NCI-H446 (cell line): ENCODE measurements at regions not wholly inside any gene's neighbourhood (a gene's known extent, or its start where the extent isn't known, plus 50 kb on each side); places are given as distances from the start of the nearest gene placed in this dataset.

Experiments
- DNase-seq, 2 experiments: peaks; one replicate each; lab custom pipeline; 2025; lab: John Stamatoyannopoulos, UW

DNA sequence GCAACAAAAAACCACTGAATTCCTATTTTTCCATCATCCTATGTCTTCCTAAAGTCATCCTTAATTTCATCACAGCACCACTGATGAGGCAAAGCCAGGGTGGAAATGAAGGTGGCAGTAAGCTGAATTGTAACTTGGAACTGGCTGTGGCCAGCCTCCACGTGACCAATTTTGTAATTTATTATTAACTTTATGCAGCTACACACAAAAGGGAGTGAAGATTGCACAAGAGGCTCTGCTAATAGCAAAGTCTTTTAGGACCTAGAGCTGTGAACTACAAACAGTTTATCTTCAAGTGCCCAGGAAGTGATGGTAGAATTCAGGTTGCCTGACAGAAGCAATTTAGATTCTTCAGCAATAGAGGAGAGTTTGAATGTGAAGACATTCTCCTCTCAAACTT is 176.4 kb downstream of the CCDC71L start:
- no peak for DNase-seq

DNA sequence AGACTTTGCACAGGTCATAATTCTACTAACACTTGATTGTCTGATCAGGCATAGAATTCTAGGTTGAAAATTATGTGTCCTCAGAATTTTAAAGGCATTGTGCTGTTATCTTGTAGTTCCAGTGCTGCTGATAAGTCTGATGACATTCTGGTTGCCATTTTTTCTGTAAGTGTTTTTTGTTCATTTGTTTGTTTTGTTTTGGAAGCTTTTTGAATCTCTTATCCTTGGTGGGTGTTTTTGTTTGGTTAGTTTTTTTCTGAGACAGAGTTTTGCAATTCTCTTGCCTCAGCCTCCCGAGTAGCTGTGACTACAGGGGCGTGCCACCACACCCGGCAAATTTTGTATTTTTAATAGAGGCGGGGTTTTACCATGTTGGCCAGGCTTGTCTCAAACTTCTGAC is 178.9 kb downstream of the CCDC71L start:
- DNase-seq, result no peak

DNA sequence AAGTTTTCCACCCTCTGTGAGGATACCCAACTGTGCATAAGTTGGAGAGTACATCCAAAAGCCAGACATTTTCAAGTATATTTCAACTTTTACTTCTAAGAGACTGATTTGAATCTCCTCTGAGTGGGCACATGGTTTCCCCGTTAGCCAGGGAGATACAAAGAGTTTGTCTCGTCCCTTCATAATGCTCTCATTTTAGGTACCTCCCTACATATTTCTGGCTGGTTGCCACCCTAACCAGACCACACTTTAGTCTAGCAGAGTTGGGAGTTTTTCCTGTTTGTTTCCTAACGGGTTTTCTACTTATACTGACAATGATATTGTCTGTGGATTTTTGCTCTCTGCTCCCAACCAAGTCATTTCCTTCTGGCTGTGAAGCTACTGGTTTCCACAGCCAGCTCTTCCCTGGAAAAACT is 180.3 kb downstream of the CCDC71L start:
- no peak for DNase-seq

DNA sequence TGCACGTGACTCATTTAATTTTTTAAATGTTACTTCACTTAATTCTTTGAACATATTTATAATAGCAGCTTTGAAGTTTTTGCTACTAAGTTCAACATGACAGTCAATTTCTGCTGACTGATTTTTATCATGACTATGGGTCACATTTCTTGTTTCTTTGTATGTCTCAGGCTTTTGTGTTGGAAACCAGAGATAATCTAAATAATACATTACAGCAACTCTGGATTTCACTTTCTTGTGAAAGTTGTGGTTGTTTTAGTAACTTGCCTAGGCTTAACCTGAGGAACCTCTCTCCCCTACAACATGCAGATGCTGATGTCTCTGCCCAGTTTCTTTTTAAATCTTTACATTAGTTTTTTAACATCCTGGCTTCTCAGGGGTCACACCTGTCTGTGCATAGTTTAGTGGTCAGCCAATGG is 180.8 kb downstream of the CCDC71L start:
- no peak for DNase-seq

DNA sequence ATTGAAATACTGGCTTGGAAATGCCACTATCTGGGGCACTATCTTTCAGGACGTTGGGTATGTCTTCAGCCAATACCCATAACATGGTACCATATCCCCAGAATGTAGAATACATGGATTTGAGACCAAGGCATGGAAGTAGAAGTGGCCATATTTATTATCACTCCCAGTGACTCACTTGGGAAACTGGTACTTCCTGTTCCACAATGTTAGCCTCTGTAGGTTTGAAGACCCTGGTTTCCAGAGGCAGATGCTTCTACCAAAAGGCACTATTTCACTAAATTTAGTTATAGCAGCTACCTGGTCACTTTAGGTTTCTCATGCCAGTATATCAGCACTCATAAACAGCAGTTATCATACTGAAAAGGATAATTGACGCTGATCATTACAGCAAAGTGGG is 184.2 kb downstream of the CCDC71L start:
- no peak for DNase-seq

DNA sequence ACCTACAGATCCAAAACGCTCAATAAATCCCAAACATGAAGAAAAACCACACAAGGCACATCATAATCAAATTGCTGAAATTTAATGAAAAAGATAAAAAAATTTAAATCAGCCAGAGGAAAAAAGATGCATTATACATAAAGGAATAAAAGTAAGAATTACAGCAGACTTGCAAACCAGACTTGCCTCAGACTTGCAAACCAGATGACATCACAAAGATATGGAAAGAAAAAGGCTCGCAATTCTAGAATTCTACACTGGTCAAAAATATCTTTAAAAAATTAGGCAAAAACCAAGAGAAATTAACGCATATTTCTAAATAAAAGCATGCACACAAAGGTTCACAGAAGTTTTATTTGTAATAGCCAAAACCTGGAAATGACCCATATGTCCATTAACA is 188.0 kb upstream of the NAMPT start:
- DNase-seq, result no peak

DNA sequence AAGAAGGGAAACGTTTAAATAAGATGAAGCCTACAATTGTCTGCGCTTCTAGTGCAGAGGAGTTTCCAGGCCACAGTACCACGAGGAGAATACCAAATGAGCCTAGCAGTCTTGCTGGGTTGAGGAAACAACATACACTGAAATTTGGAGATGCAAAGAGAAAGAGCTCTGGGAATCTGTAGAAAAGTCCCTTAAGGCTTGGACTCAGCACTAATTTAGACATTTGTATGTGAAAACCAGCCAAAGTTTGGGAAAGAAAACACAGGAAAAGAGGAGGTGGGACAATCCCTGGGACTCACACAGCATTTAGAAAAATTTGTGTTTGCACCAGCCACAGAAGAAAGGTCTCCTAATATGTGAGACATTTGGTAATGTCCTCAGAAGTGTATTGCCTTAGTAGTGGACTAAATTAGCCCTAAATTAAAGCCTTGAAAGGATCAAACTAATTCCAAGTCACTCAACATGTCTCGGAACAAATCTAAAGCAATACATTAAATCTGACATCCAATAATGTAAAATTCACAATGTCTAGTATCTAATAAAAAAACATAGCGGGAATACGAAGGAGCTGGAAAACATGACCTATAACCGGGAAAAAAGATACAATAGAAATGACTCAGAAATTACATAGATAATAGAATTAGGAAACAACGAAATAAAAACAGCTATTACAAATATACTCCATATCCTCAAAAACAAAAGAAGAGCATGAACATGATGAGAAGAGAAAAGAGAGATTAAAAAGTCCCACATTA is 187.1 kb upstream of the NAMPT start:
- no peak for DNase-seq

DNA sequence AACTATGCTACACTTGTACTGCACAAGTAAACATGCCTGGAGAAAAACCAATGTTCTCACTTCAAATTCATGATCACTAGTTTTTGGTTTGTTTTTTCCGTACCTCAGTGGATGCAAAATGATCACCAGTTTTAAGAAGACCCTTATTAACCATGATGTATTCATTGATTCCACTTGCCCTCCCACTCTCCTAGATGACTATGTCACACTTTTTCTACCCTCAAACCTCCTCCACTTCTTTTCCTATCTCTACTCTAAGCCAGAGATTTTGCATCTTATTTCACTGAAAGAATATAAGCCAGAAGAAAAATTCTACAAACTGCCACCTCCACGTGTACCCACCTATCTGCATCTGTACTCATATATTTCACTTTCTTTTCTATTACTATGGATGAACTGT is 186.2 kb upstream of the NAMPT start:
- no peak for DNase-seq

DNA sequence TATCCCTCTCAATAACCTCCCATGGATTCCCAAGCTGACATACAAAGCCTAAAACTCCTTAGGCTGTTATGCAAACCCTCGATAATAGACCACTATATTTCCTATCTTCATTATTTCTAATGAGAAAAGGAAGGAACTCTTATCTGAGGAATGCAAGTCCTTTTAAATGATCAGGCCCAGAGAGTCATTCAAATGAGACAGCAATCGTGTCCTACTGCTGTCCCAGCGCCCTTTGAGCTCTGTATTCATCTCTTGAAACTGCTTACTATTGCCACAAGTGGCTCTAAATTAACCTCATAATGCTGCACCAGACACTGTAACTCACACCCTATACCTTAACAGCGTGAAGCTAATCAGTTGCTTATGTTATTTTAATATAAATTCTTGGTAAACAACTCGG is 182.1 kb upstream of the NAMPT start:
- DNase-seq, result no peak

DNA sequence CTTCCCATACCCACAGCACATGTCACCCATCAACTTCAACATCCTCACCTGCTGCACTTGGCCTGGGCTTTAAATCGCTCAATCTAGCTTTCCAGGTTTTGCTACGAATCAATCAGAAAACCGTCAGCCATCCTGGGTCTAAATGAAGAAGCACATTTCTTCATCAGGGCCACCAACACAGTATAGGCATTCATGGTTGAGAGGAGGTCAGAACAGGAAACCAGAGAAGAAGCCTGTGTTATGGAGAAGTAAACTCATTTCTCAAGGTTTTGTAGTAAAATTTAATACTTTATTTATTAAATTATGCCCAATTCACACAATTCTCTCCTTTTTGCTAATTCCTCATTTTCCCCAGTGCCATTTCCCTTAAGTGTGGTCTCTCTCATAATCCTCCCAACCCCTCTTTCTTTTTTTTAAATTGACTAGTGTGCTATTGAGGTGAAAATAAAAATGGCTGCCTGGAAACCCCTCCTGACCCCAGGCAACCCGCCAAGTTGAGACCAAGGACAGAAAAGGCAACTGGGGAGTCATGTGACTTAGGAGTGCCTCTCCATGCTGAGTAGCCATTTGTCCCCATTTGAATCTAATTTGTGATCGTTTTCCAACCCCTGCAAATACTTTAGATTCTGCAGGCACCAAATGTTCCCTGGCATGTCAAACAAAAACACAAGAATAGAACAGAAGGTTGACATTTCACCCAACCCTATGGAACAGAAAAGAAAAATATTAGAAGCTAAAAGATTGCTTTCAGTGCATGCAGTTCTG is 181.1 kb upstream of the NAMPT start:
- DNase-seq, result no peak

DNA sequence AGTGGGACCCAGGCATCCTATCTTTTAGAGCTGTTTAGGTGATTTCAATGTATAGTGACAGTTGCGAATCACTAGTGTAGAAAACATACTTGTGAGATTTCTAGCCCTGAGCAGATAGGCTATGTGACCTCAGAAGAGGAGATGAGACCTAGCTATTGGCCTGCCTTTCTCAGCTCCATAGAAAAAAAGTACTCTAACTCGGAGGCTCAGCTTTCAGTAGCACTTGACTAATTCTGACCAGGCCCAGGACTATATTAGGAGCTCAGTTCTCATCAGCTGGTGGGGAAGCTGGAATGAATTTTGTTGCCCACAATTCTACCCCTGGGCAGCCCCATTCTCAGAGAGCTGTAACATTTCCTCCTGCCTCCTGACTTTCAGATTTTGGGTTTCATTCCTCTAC is 179.9 kb upstream of the NAMPT start:
- no peak for DNase-seq

DNA sequence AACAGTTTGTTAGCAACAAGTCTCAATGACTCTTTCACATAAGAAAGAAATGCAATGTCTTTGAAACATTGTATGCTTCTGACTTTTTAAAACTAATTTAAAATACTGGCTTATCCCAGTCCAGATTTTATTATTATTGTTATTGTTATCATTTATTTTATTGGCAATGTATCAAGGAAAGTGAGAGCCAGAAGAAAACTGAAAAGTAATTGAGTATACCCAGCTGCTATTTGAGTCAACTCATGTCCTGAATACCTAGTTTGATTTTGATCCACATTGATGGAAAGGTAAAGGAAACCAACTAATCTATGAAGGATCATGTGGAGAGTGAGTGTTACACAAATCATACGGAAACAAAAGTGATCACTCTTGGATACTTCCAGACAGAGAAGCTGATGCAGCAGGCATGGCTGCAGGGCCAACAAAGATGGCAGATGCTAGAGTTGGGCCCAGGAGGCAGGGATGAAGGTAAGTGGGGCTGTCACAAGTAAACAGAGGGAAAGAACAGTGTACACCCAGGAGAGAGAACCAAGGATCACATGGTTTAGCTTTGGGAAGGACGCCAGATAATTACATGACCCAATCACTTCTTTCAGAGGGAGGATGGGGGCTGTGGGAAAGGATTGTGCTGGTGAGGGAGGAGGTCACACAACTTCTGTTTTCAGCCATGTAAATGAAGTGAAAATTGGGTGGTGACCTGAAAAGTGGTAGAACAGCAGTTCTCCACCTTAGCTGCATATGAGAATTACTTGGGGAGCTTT is 179.2 kb upstream of the NAMPT start:
- no peak for DNase-seq

DNA sequence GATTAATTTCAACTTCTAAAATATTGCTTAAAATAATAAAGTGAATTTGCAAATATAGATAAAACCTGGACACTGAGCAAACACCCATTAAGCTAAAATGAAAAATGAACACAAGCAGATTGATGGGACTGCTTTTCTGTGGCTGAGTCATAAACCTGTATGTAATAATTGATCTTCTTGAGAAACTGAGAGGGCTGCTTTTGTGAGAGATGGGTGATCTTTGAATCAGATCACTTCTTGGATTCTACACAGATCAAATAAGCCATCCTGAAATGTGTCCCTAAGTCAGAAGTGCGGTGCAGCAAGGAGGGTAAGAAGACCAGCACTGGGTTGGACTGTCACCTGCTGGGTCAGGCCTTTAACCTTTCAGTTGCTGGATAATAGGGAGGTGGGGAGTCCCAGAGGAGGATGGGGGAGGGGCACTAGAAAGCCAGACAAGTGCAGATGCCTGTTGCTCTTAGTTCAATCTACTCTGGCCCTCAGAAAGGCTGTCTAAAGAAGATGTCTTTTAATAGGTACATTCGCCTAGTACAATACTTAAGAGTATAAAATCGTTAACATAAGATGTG is 178.2 kb upstream of the NAMPT start:
- DNase-seq, result no peak

DNA sequence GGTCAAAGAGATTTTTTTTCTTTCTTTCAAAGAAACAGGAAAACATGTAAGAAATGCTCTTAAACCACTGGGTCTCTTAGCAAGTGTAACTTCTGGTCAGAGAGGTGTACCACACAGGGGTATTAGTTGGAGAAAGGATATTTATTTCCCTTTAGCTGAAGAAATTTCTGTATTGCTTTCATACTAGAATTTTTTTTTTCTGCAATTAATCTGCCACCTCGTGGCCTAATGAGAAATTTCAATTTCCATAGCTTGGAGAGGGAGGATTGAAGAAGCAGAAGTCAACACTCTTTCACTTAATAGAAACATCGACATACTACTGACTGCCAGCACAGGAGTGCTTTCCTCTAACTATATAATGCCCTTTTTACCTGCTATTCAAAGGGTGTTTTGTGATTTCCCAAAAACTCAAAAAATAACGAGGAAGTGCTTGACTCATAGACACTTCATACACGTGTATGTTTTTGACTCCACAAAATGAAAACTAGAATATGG is 177.6 kb upstream of the NAMPT start:
- DNase-seq, result peak; percentile 2 to 19

DNA sequence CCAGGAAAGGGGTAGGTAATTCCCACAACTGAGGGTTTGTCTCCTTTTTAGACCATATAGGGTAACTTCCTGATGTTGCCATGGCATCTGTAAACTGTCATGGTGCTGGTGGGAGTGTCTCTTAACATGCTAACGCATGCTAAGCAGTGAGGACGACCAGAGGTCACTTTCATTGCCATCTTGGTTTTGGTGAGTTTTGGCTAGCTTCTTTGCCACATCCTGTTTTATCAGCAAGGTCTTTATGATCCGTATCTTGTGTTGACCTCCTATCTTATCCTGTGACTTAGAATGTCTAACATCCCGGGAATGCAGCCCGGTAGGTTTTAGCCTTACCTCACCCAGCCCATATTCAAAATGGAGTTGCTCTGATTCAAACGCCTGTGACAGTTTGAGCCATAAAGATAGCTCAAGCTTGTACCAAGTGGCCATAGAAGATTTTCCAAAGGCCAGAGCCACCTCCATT is 176.0 kb upstream of the NAMPT start:
- no peak for DNase-seq

DNA sequence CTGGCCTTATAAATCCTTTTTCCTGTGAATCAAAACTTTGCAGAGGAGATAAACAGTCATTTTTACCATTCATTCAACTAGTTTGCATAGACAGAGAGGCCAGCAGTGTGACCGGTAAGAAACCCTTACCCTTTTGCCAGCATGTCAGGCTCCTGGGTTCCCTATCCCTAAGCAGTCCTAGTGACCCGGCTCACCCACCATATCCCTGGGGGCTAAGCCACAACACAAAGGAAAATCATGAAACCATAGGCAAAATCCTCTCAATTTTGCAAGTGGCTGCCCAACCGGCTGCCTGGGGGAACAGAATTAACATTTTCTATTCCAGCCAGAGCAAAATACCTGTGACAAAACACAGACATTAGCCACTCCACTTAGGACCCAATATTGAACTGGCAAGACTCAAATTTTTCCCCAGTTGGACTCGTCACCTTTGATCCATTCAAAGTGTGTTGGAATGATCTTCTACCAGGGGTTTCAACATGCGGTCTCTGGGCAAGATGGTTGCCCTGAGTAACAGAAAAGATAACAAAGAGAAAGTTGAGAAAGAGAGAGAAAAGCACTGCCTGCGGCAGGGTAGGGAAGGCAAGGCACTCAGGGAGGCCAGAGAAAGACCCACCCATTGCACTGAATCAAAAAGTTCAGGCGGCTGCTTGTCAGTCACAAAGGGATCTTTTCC is 174.8 kb upstream of the NAMPT start:
- no peak for DNase-seq

DNA sequence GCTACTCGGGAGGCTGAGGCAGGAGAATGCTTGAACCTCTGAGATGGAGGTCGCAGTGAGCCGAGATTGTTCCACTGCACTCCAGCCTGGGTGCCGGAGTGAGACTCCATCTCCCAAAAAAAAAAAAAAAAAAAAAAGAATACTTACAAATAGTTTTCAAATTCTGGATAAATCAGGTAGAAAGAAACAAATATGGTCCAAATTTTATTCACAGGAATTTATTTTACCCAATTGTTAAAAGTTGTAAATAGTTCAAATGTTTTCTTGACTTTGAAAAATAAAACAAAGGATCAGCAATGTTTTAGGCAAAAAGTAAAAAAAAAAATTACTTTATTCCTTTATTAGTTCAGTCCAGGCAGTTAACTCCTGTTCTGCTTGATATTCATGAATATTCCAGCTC is 172.9 kb upstream of the NAMPT start:
- DNase-seq, result no peak

DNA sequence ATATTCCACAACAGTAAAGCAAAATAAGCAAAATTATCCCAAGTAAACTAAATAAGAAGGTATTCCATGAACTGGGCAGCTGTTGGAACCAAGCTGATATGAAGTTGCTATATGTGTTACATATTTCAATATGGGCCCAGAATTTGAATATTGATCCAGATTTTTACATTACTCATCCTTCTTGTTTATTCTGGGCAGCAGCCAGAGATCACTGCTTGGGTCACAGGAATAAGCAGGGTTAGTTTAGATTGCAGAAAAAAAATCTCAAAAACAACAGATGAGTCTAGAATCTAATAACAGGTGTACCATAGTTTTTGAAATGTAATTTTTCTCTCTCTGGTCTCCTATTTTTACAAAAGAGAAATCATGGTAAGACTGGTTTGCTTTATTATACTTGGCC is 171.5 kb upstream of the NAMPT start:
- no peak for DNase-seq

DNA sequence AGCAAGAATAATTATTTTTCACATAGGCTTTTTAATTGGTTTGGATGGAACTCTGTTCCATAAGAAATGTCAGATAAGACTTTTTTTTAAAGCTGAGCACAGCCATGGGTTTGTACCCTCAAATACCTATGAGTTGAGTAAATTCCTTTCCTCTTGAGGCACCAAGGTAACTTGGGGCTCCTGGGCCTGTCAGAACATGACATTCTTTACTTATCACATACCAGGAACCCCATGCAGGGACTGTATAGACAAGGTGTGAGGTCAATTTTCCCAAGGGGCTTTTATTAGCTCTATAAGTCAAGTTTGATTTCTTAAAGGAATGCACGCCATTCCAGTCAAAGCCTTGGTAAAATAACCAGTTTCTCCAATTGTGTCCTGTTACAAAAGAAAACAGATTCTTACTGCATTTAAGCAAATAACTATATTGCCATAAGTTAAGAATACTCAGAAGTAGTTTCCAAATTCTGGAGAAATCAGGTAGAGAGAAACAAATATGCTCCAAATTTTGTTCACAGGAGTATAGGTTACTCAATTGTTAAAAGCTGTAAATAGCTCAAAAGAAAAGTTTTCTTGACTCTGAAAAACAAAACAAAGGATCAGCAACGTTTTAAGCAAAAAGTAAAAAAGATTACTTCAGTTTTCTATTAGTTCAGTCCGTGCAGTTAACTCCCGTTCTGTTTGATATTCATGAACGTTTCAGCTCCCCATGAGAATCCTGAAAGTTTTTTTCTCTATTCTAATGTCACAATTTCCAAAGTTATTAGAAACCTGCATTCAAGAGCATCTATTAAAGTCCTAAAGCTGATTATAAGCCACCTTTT is 167.5 kb upstream of the NAMPT start:
- no peak for DNase-seq

DNA sequence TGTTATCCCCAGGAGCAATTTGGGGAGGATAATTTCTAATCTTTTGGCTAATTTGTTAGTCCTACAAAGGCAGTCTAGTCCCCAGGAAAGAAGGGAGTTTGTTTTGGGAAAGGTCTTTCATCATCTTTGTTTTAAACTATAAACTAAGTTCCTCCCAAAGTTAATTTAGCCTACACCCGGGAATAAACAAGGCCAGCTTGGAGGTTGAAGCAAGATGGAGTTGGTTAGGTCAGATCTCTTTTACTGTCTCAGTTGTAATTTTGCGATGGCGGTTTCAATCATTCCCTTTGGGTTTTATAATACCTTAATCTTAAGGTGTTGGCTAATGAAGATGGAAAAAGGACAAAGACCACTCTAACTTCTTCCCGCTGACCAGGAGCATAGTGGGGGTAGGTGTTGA is 166.4 kb upstream of the NAMPT start:
- no peak for DNase-seq

DNA sequence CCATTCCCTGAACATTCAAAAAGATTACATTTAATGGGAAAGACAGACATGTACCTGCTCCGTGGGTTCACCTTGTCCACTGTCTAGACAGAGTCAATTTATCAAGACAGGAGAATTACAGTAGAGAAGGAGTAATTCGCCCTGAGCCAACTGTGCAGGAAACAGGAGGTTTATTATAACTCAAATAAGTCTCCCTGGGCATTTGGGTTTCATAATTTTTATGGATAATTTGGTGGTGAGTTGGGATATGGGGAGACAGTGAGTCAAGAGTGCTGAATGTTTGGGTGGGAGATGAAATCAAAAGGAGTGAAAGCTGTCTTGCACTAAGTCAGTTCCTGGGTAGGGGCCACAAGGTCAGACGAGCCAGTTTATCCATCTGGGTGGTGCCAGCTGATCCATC is 165.9 kb upstream of the NAMPT start:
- DNase-seq, result no peak
